ENCODE measurements at regions not wholly inside any gene's neighbourhood (a gene's known extent, or its start where the extent isn't known, plus 50 kb on each side); places are given as distances from the start of the nearest gene placed in this dataset.

DNA sequence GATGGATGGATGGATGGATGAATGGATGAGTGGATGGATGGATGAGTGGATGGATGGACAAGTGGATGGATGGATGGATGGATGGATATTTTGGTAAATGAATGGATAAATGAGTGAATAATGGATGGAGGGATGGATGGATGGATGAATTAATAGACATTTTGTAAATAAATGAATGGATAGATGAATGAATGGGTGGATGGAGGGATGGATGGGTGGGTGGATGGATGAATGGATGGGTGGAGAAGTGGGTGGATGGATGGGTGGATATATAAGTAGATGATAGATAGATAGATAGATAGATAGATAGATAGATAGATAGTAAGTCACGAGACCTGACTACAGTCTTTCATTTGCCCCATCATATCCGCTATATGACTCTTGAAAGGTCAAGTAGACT, 82.7 kb upstream of the OLFM1 start:
- H4K20me1 ChIP-seq (ENCODE audit: insufficient read depth, low read length) = no peaks in the 10 kb centered on the region
- H3K4me2 ChIP-seq (ENCODE audit: low read length) = no peak overlapping the region
- no peak overlapping the region for H2AFZ ChIP-seq (ENCODE audit: low read depth, low read length)
- H3K79me2 ChIP-seq (ENCODE audit: insufficient read depth, low read length) = no peaks in the 10 kb centered on the region
- DNase-seq (ENCODE audit: low read depth) = no peak
- H3K36me3 Mint-ChIP-seq (ENCODE audit: low read depth, unreplicated experiment) = no peaks in the 10 kb centered on the region
- H3K4me3 ChIP-seq (ENCODE audit: insufficient read depth, low read depth, low read length) = no peak overlapping the region
- no peak for FAIRE-seq
- no peak overlapping the region for H3K9ac ChIP-seq (ENCODE audit: low read length)
- no peaks in the 10 kb centered on the region for H3K27me3 ChIP-seq (ENCODE audit: insufficient read depth, low read length)
- H3K9me3 Mint-ChIP-seq (ENCODE audit: unreplicated experiment) = peaks cover 22% of the 10 kb centered on the region
- no peak overlapping the region for H3K4me3 Mint-ChIP-seq (ENCODE audit: unreplicated experiment)
- H3K4me1 Mint-ChIP-seq (ENCODE audit: low read depth, unreplicated experiment) = no peaks in the 10 kb centered on the region
- no peaks in the 10 kb centered on the region for H3K36me3 ChIP-seq (ENCODE audit: insufficient read depth, low read length)
- TF ChIP-seq EZH2 (IDR thresholded peaks at IDR 0.05; ENCODE audit: insufficient read depth, low read length) = no peak
- TF ChIP-seq, protein P1, sequence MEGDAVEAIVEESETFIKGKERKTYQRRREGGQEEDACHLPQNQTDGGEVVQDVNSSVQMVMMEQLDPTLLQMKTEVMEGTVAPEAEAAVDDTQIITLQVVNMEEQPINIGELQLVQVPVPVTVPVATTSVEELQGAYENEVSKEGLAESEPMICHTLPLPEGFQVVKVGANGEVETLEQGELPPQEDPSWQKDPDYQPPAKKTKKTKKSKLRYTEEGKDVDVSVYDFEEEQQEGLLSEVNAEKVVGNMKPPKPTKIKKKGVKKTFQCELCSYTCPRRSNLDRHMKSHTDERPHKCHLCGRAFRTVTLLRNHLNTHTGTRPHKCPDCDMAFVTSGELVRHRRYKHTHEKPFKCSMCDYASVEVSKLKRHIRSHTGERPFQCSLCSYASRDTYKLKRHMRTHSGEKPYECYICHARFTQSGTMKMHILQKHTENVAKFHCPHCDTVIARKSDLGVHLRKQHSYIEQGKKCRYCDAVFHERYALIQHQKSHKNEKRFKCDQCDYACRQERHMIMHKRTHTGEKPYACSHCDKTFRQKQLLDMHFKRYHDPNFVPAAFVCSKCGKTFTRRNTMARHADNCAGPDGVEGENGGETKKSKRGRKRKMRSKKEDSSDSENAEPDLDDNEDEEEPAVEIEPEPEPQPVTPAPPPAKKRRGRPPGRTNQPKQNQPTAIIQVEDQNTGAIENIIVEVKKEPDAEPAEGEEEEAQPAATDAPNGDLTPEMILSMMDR (IDR thresholded peaks at IDR 0.05; ENCODE audit: insufficient read depth, low read depth, low read length) = no peak
- H3K9me3 ChIP-seq (ENCODE audit: insufficient read depth, low read depth, low read length) = peaks cover 5% of the 10 kb centered on the region
- H3K27ac ChIP-seq (ENCODE audit: low read depth, low read length) = no peak overlapping the region
- H3K4me1 ChIP-seq (ENCODE audit: insufficient read depth, low read length) = no peaks in the 10 kb centered on the region
- H3K27me3 Mint-ChIP-seq (ENCODE audit: low read depth, unreplicated experiment) = no peaks in the 10 kb centered on the region
- no peak overlapping the region for H3K27ac Mint-ChIP-seq (ENCODE audit: unreplicated experiment)

DNA sequence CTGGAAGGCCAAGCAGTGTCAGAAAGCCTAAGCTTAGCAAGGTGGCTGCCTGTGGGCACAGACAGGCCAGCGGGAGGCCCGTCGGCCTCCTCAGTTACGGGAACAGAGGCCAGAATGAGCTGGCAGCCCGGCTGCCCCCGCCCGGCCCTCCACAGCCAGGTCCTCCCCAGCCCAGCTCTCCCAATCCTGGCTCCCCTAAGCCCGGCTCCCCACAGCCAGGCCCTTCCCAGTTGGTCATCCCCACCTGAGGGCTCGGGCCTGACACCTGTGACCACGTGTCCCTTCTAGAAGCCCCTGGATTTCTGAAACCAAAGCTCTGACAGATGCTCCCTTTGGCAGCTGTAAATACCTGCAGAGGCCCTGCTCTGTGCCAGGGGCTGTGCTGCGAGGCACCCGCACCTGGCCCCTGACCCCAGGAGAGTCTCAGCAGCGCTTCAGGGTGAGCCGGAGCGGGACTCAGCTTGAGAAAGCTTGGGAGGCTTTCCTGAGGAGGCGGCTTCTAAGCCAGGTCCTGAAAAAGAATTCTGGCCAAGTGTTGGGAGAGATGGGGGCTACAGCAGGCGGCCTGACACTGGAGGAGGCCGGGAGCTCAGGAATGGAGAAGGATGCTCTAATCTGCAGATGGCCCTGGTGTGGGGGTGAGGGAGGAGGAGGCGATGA, 80.4 kb upstream of the OLFM1 start:
- Histone ChIP-seq H3K36me3 (ENCODE audit: insufficient read depth, low read length) (no peaks in the 10 kb centered on the region), H3K27me3 (ENCODE audit: insufficient read depth, low read length) (no peaks in the 10 kb centered on the region), H3K9ac (ENCODE audit: low read length) (no peak overlapping the region), H2AFZ (ENCODE audit: low read depth, low read length) (no peak overlapping the region), H3K4me3 (ENCODE audit: insufficient read depth, low read depth, low read length) (no peak overlapping the region), H3K4me2 (ENCODE audit: low read length) (no peak overlapping the region), H4K20me1 (ENCODE audit: insufficient read depth, low read length) (no peaks in the 10 kb centered on the region), H3K27ac (ENCODE audit: low read depth, low read length) (no peak overlapping the region), H3K9me3 (ENCODE audit: insufficient read depth, low read depth, low read length) (no peaks in the 10 kb centered on the region), H3K4me1 (ENCODE audit: insufficient read depth, low read length) (no peaks in the 10 kb centered on the region), H3K79me2 (ENCODE audit: insufficient read depth, low read length) (no peaks in the 10 kb centered on the region)
- Mint-ChIP-seq H3K4me3 (ENCODE audit: unreplicated experiment) (no peak overlapping the region), H3K27me3 (ENCODE audit: low read depth, unreplicated experiment) (peaks cover 12% of the 10 kb centered on the region), H3K4me1 (ENCODE audit: low read depth, unreplicated experiment) (no peaks in the 10 kb centered on the region), H3K36me3 (ENCODE audit: low read depth, unreplicated experiment) (no peaks in the 10 kb centered on the region), H3K9me3 (ENCODE audit: unreplicated experiment) (peaks cover 6% of the 10 kb centered on the region), H3K27ac (ENCODE audit: unreplicated experiment) (no peak overlapping the region)
- no peak for FAIRE-seq
- DNase-seq (ENCODE audit: low read depth) = no peak
- TF ChIP-seq, protein P1 (IDR thresholded peaks at IDR 0.05; ENCODE audit: insufficient read depth, low read depth, low read length) = no peak
- TF ChIP-seq EZH2 (IDR thresholded peaks at IDR 0.05; ENCODE audit: insufficient read depth, low read length) = no peak

DNA sequence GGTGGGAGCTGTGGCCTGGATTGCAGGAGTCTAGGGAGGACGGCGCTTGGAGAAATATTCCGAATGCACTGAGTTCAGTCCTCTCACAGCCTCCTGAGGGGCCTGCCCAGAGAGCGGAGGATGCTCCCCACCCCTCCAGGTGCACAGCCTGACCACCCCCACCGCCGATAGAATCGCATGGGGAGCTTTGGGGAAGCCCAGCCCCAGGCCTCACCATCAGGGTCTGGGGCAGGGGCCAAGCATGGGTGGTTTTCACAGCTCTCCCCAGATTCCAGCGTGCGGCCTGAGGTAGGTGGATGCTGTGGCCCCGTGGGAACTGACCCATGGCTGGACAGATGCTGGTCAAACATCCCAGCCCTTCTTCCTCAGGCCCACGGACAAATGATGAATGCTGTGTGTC, 79.9 kb upstream of the OLFM1 start:
- H3K4me3 Mint-ChIP-seq (ENCODE audit: unreplicated experiment) = no peak overlapping the region
- H3K27ac Mint-ChIP-seq (ENCODE audit: unreplicated experiment) = no peak overlapping the region
- H3K4me1 ChIP-seq (ENCODE audit: insufficient read depth, low read length) = no peaks in the 10 kb centered on the region
- H2AFZ ChIP-seq (ENCODE audit: low read depth, low read length) = no peak overlapping the region
- no peak for TF ChIP-seq EZH2 (IDR thresholded peaks at IDR 0.05; ENCODE audit: insufficient read depth, low read length)
- TF ChIP-seq, protein P1 (IDR thresholded peaks at IDR 0.05; ENCODE audit: insufficient read depth, low read depth, low read length) = no peak
- no peaks in the 10 kb centered on the region for H3K4me1 Mint-ChIP-seq (ENCODE audit: low read depth, unreplicated experiment)
- no peak overlapping the region for H3K4me3 ChIP-seq (ENCODE audit: insufficient read depth, low read depth, low read length)
- no peaks in the 10 kb centered on the region for H3K79me2 ChIP-seq (ENCODE audit: insufficient read depth, low read length)
- FAIRE-seq = no peak
- H3K27me3 ChIP-seq (ENCODE audit: insufficient read depth, low read length) = no peaks in the 10 kb centered on the region
- H3K9me3 Mint-ChIP-seq (ENCODE audit: unreplicated experiment) = peaks cover 5% of the 10 kb centered on the region
- H3K4me2 ChIP-seq (ENCODE audit: low read length) = no peak overlapping the region
- H3K9me3 ChIP-seq (ENCODE audit: insufficient read depth, low read depth, low read length) = no peaks in the 10 kb centered on the region
- no peaks in the 10 kb centered on the region for H3K36me3 ChIP-seq (ENCODE audit: insufficient read depth, low read length)
- no peaks in the 10 kb centered on the region for H4K20me1 ChIP-seq (ENCODE audit: insufficient read depth, low read length)
- no peak overlapping the region for H3K9ac ChIP-seq (ENCODE audit: low read length)
- no peaks in the 10 kb centered on the region for H3K36me3 Mint-ChIP-seq (ENCODE audit: low read depth, unreplicated experiment)
- no peak overlapping the region for H3K27ac ChIP-seq (ENCODE audit: low read depth, low read length)
- no peak for DNase-seq (ENCODE audit: low read depth)
- H3K27me3 Mint-ChIP-seq (ENCODE audit: low read depth, unreplicated experiment) = peaks cover 13% of the 10 kb centered on the region
